GM23248 (cell line): ENCODE measurements at regions not wholly inside any gene's neighbourhood (a gene's known extent, or its start where the extent isn't known, plus 50 kb on each side); places are given as distances from the start of the nearest gene placed in this dataset.

Experiments
- EZH2 ChIP-seq: fragments of 200-600 bp; sonication (generic); IDR thresholded peaks from 2 replicates; pipeline ENCODE4 v1.6.1; 2018; ENCODE audit warnings: antibody characterized with exemption, mild to moderate bottlenecking; ENCODE audit not compliant: insufficient read depth, poor library complexity, severe bottlenecking
- EZH2phosphoT487 ChIP-seq: fragments of 200-600 bp; sonication (generic); IDR thresholded peaks from 2 replicates; pipeline ENCODE4 v1.6.1; 2018; ENCODE audit warnings: antibody characterized with exemption, moderate library complexity, mild to moderate bottlenecking, low read depth; ENCODE audit not compliant: insufficient read depth

DNA sequence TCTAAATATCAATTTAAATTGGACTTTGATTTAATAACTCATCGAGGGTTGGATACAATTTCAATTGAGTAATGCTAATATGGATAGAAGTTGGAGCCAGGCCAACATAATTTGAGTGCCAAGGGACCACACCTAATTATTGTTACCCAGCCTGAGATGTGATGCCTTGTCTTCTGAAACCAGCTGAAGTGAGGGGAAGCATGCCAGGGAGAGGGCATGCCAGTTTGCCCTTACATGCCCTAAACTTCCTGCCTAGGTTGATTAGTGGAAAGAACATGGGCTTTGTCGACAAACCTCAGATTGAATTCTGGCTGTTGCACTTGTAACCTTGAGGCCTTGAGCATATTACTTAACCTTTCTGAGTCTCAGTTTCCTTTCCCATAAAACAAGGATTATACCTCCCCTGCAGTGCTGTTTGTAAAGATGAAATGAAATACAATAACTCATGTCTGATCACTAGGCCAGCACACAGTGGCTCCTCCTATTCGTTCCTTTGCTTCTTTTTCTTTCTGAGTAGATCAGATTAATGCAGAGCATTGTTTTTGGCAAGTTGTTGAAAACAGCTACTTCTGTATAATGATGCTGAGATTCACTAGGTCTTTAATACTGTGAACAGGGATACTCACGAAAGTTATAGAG, 412.8 kb downstream of the TLE4 start:
- no peak for TF ChIP-seq EZH2
- no peak for TF ChIP-seq EZH2phosphoT487
